H1 (cell line): ENCODE measurements at regions not wholly inside any gene's neighbourhood (a gene's known extent, or its start where the extent isn't known, plus 50 kb on each side); places are given as distances from the start of the nearest gene placed in this dataset.

Experiments
- CTCF ChIA-PET: fragments of 300-600 bp; sonication (Branson Sonifier 250); formaldehyde crosslinking; loops from one replicate; lab custom pipeline; 2021; ENCODE audit not compliant: partially characterized antibody; lab: Charles Lee
- POLR2A ChIA-PET: fragments of 300-600 bp; sonication (Branson Sonifier 250); formaldehyde crosslinking; loops from one replicate; lab custom pipeline; 2021; ENCODE audit warnings: inconsistent platforms; ENCODE audit not compliant: partially characterized antibody; lab: Charles Lee
- DNase-seq, 2 experiments: peaks; one replicate each; pipeline versions ENCODE4 v3.0.0 to v3.0.0-alpha.2; 2010 to 2022; ENCODE audit warnings: low spot score in 2 of 2, low read depth in 1 of 2, mixed read lengths in 1 of 2
- FAIRE-seq: peaks from 2 replicates; lab custom pipeline; 2011; peaks lifted over from hg19 to GRCh38; lab: Jason Lieb, UNC
- H2AFZ ChIP-seq: 2 replicates; pipeline ENCODE4 v1.8.1; 2012; ENCODE audit warnings: low read length, inconsistent platforms
- H2AK5ac ChIP-seq: 2 replicates; pipeline ENCODE4 v1.6.1; 2013; ENCODE audit warnings: low read depth, low read length
- H2BK120ac ChIP-seq: replicated peaks from 2 replicates; pipeline ENCODE3; 2013; ENCODE audit warnings: low read depth, low read length, inconsistent platforms
- H2BK12ac ChIP-seq: 2 replicates; pipeline ENCODE4 v1.6.1; 2013; ENCODE audit warnings: low read depth, low read length
- H2BK15ac ChIP-seq: 2 replicates; pipeline ENCODE4 v1.6.1; 2013; ENCODE audit warnings: low read length
- H2BK20ac ChIP-seq: 2 replicates; pipeline ENCODE4 v1.6.1; 2013; ENCODE audit warnings: low read length
- H2BK5ac ChIP-seq: 2 replicates; pipeline ENCODE4 v1.6.1; 2013; ENCODE audit warnings: low read depth, low read length
- H3K14ac ChIP-seq: 2 replicates; pipeline ENCODE4 v1.6.1; 2013; ENCODE audit warnings: inconsistent platforms; ENCODE audit not compliant: insufficient read length
- H3K18ac ChIP-seq: 2 replicates; pipeline ENCODE4 v1.6.1; 2013; ENCODE audit warnings: low read length; ENCODE audit errors: extremely low read depth
- H3K23ac ChIP-seq: 2 replicates; pipeline ENCODE4 v1.6.1; 2013; ENCODE audit warnings: inconsistent platforms; ENCODE audit not compliant: insufficient read length
- H3K23me2 ChIP-seq: 2 replicates; pipeline ENCODE4 v1.6.1; 2013; ENCODE audit warnings: low read depth, low read length
- H3K27ac ChIP-seq: 2 replicates; pipeline ENCODE4 v1.6.1; 2011; ENCODE audit warnings: low read depth, low read length, inconsistent platforms
- H3K27me3 ChIP-seq, 4 experiments: replicated peaks in 1 of 4; 1 replicate in 1 of 4; 2 replicates in 3 of 4; pipeline versions ENCODE4 v1.6.1 to v1.8.1; 2011 to 2013; ENCODE audit warnings: low read length in 3 of 4, mild to moderate bottlenecking in 3 of 4, inconsistent platforms in 2 of 4, mixed read lengths in 2 of 4, moderate library complexity in 1 of 4; ENCODE audit not compliant: control insufficient read depth in 3 of 4, insufficient read depth in 3 of 4; ENCODE audit errors: extremely low read depth in 1 of 4
- H3K36me3 ChIP-seq, 4 experiments: 2 replicates each; pipeline versions ENCODE4 v1.6.1 to v1.8.1; 2011 to 2013; ENCODE audit warnings: mild to moderate bottlenecking in 4 of 4, low read length in 3 of 4, moderate library complexity in 2 of 4, control low read depth in 1 of 4, inconsistent platforms in 1 of 4; ENCODE audit not compliant: insufficient read depth in 4 of 4, control insufficient read depth in 2 of 4
- H3K4ac ChIP-seq: replicated peaks from 2 replicates; pipeline ENCODE3; 2013; ENCODE audit warnings: low read length, low read depth, mixed read lengths, inconsistent platforms; ENCODE audit not compliant: insufficient read length
- H3K4me1 ChIP-seq, 4 experiments: replicated peaks in 1 of 4; 1 replicate in 1 of 4; 2 replicates in 3 of 4; pipeline versions ENCODE4 v1.6.1 to v1.8.1; 2011 to 2013; ENCODE audit warnings: low read length in 3 of 4, inconsistent platforms in 2 of 4, mixed read lengths in 1 of 4; ENCODE audit not compliant: insufficient read depth in 4 of 4, control insufficient read depth in 3 of 4
- H3K4me2 ChIP-seq, 2 experiments: 2 replicates each; pipeline versions ENCODE4 v1.6.1 to v1.8.1; 2011 to 2013; ENCODE audit warnings: low read depth in 2 of 2, low read length in 2 of 2, control low read depth in 1 of 2, inconsistent platforms in 1 of 2, mild to moderate bottlenecking in 1 of 2; ENCODE audit not compliant: insufficient read depth in 1 of 2
- H3K4me3 ChIP-seq, 4 experiments: fragments of 200-600, 300-600 bp in 1 of 4; sonication (generic), shearing (Covaris generic), sonication (Bioruptor Twin) in 1 of 4; 2 replicates each; pipeline versions ENCODE4 v1.5.1 to v1.8.1; 2011 to 2016; ENCODE audit warnings: low read length in 4 of 4, low read depth in 3 of 4, control low read depth in 2 of 4, inconsistent platforms in 2 of 4, mild to moderate bottlenecking in 2 of 4, mixed read lengths in 1 of 4, moderate library complexity in 1 of 4; ENCODE audit not compliant: insufficient read depth in 2 of 4; ENCODE audit errors: extremely low read depth in 1 of 4
- H3K56ac ChIP-seq: replicated peaks from 2 replicates; pipeline ENCODE3; 2013; ENCODE audit warnings: low read depth, mild to moderate bottlenecking, mixed read lengths, low read length, inconsistent platforms; ENCODE audit not compliant: insufficient read length
- H3K79me1 ChIP-seq: 2 replicates; pipeline ENCODE4 v1.6.1; 2013; ENCODE audit warnings: low read depth, low read length, control low read depth
- H3K79me2 ChIP-seq, 2 experiments: 2 replicates each; pipeline versions ENCODE4 v1.6.1 to v1.8.1; 2012 to 2013; ENCODE audit warnings: low read length in 2 of 2, mild to moderate bottlenecking in 2 of 2, inconsistent platforms in 1 of 2; ENCODE audit not compliant: insufficient read depth in 2 of 2, control insufficient read depth in 1 of 2
- H3K9ac ChIP-seq, 4 experiments: replicated peaks in 1 of 4; 1 replicate in 1 of 4; 2 replicates in 3 of 4; pipeline versions ENCODE4 v1.6.1 to v1.8.1; 2011 to 2013; ENCODE audit warnings: low read depth in 3 of 4, low read length in 3 of 4, control low read depth in 2 of 4, mild to moderate bottlenecking in 2 of 4, moderate library complexity in 2 of 4, inconsistent platforms in 1 of 4; ENCODE audit errors: extremely low read depth in 1 of 4
- H3K9me3 ChIP-seq, 2 experiments: 2 replicates each; pipeline versions ENCODE4 v1.6.1 to v1.8.1; 2012 to 2013; ENCODE audit warnings: mild to moderate bottlenecking in 2 of 2, moderate library complexity in 2 of 2, control low read depth in 1 of 2, inconsistent platforms in 1 of 2, low read depth in 1 of 2, low read length in 1 of 2, mixed read lengths in 1 of 2; ENCODE audit not compliant: insufficient read depth in 2 of 2
- H4K20me1 ChIP-seq, 2 experiments: replicated peaks in 1 of 2; 2 replicates each; pipeline versions ENCODE3 to v1.8.1; 2011 to 2013; ENCODE audit warnings: inconsistent platforms in 2 of 2, low read length in 2 of 2, mild to moderate bottlenecking in 1 of 2; ENCODE audit not compliant: insufficient read depth in 2 of 2, control insufficient read depth in 1 of 2
- H4K5ac ChIP-seq: 2 replicates; pipeline ENCODE4 v1.6.1; 2013; ENCODE audit warnings: low read length, low read depth, mixed read lengths, inconsistent platforms; ENCODE audit not compliant: insufficient read length
- H4K8ac ChIP-seq: 2 replicates; pipeline ENCODE4 v1.8.0; 2013; ENCODE audit warnings: mild to moderate bottlenecking, moderate library complexity, low read length, inconsistent platforms; ENCODE audit not compliant: insufficient read depth; ENCODE audit errors: extremely low read depth
- H4K91ac ChIP-seq: replicated peaks from 2 replicates; pipeline ENCODE3; 2013; ENCODE audit warnings: low read length, mixed read lengths, inconsistent platforms; ENCODE audit not compliant: insufficient read length
- CBX8 ChIP-seq: fragments of 300-800, 300-1000 bp; sonication (generic); IDR thresholded peaks from 2 replicates; pipeline ENCODE4 v1.7.1; 2016; ENCODE audit warnings: low read depth, low read length, borderline replicate concordance
- CHD2 ChIP-seq: IDR thresholded peaks from 2 replicates; pipeline ENCODE4 v1.6.1; 2012; ENCODE audit warnings: low read length, improper control_type of control experiment
- EGR1 ChIP-seq: IDR thresholded peaks from 2 replicates; pipeline ENCODE4 v1.6.1; 2011; ENCODE audit warnings: low read depth, low read length, borderline replicate concordance
- KDM5A ChIP-seq: fragments of 200-600 bp; IDR thresholded peaks from 2 replicates; pipeline ENCODE4 v1.7.1; 2012; ENCODE audit warnings: mild to moderate bottlenecking, low read length, inconsistent platforms, mixed read lengths
- NANOG ChIP-seq: IDR thresholded peaks from 2 replicates; pipeline ENCODE4 v1.6.1; 2011; ENCODE audit warnings: low read length, low read depth, mild to moderate bottlenecking, inconsistent platforms; ENCODE audit not compliant: insufficient read depth, poor library complexity, severe bottlenecking
- RBBP5 ChIP-seq: IDR thresholded peaks from 2 replicates; pipeline ENCODE4 v1.7.1; 2012; ENCODE audit warnings: low read depth, mild to moderate bottlenecking, inconsistent platforms, low read length, moderate library complexity, borderline replicate concordance
- RNF2 ChIP-seq: fragments of 200-900, 300-1000 bp; sonication (generic); IDR thresholded peaks from 2 replicates; pipeline ENCODE4 v1.7.1; 2016; ENCODE audit warnings: borderline replicate concordance, low read depth, mild to moderate bottlenecking, antibody characterized with exemption, low read length; ENCODE audit not compliant: poor library complexity, severe bottlenecking; ENCODE audit errors: missing control alignments
- SIX5 ChIP-seq: IDR thresholded peaks from 2 replicates; pipeline ENCODE4 v1.6.1; 2011; ENCODE audit warnings: mild to moderate bottlenecking, low read depth, low read length
- SP4 ChIP-seq: IDR thresholded peaks from 2 replicates; pipeline ENCODE4 v1.6.1; 2012; ENCODE audit warnings: low read length, inconsistent platforms
- TAF1 ChIP-seq: IDR thresholded peaks from 2 replicates; pipeline ENCODE4 v1.6.1; 2011; ENCODE audit warnings: mild to moderate bottlenecking, low read depth, low read length
- TAF7 ChIP-seq: optimal IDR thresholded peaks from 2 replicates; pipeline ENCODE3; 2011; ENCODE audit warnings: low read depth, mild to moderate bottlenecking, inconsistent platforms, low read length, moderate library complexity, borderline replicate concordance
- WGBS, 2 experiments: shearing (Covaris generic) in 1 of 2; methylation state at CpG; one replicate each; pipeline versions ENCODE4 v1.1.6 to v1.1.7; 2013 to 2015; ENCODE audit warnings: low lambda C conversion rate in 2 of 2, mixed read lengths in 2 of 2, inconsistent platforms in 1 of 2, low coverage in 1 of 2, missing lambda C conversion rate in 1 of 2; ENCODE audit not compliant: insufficient replicate concordance in 2 of 2, insufficient coverage in 1 of 2, insufficient read length in 1 of 2; ENCODE audit errors: extremely low coverage in 1 of 2, missing lambda C conversion rate in 1 of 2; 5-methylcytosine and 5-hydroxymethylcytosine counted together
- TF ChIP-seq, protein P1 (sequence below): IDR thresholded peaks from 2 replicates; pipeline ENCODE4 v1.6.1; 2012; ENCODE audit warnings: inconsistent platforms

DNA sequence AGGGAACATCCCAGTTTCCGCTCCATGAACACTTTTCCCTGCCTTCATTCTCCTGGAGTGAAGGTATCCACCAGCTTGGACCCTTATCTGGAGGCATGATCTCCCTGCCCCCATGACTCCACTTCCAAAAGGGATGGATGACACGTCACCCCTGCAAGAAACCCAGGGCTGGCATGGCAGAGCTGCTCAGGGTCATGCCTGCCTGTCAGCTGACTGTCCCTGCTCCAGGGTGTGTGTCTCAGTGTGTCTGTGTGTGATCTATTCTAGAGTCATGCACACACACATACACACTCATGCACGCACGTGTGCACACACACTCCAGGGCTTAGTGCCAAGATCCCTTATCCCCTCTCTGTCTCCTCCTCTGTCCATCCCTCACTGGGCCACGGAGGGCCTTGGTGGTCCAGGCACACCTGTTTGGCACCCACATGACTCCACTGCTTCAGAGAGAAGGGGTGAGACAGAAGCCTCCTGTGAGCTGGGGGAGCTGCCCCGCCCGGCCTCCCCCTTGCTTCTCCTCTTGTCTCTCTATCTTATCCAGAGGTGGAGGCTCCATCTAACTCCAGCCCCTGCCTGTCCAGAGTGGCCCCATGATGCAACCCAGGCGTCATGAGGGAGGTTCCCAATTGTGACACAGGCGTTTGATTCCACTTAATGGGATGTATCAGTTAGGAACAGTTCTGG is 290.9 kb downstream of the CDC5L start:
- H2BK20ac ChIP-seq = peak overlapping the region; percentile 13; the same call in 1 of the 2 replicates
- no peak overlapping the region for H3K27ac ChIP-seq
- peak overlapping the region; percentile 29; the same call in 1 of the 2 replicates for H2BK12ac ChIP-seq
- no peaks in the 10 kb centered on the region for H3K36me3 ChIP-seq
- no peak overlapping the region for H4K91ac ChIP-seq
- ChIA-PET POLR2A (interaction anchor here (0.8 kb wide), 1 partner anchor 9 kb away, joined by 3 read pairs; no protein-coding TSS in a partner anchor), CTCF (interaction anchor here (1.6 to 5.1 kb wide), 3 partner anchors 9 to 22 kb away, joined by 6 to 26 read pairs (median 15); no protein-coding TSS in a partner anchor)
- H4K8ac ChIP-seq = no peak overlapping the region
- H3K23ac ChIP-seq = no peak overlapping the region
- H4K20me1 ChIP-seq = no peaks in the 10 kb centered on the region
- H3K4ac ChIP-seq = no peak overlapping the region
- no peak overlapping the region for H4K5ac ChIP-seq
- no peak for FAIRE-seq
- no peaks in the 10 kb centered on the region for H3K79me2 ChIP-seq
- H2BK5ac ChIP-seq = 0 out of 2 replicates have a peak overlapping the region, but pooled peaks have one; percentile 35
- H2AK5ac ChIP-seq = peak overlapping the region; percentile 79; the same call in 1 of the 2 replicates
- H3K4me1 ChIP-seq = no peaks in the 10 kb centered on the region
- H3K14ac ChIP-seq = no peak overlapping the region
- WGBS, 2 experiments = 89% methylated on average over 9 of the region's 9 CpGs; no CpG with 5 or more reads in 1 of the 2 experiments
- no peak overlapping the region for H2BK120ac ChIP-seq
- no peaks in the 10 kb centered on the region for H3K79me1 ChIP-seq
- no peak overlapping the region for H3K18ac ChIP-seq
- H3K56ac ChIP-seq = no peak overlapping the region
- peak overlapping the region; percentile 75; the same call in 1 of the 2 replicates for H2BK15ac ChIP-seq
- no peaks in the 10 kb centered on the region for H3K23me2 ChIP-seq
- no peaks in the 10 kb centered on the region for H3K27me3 ChIP-seq
- H3K4me3 ChIP-seq = no peak overlapping the region
- H2AFZ ChIP-seq = no peak overlapping the region
- no peak for DNase-seq
- no peak overlapping the region for H3K9ac ChIP-seq
- H3K9me3 ChIP-seq = no peaks in the 10 kb centered on the region
- no peak overlapping the region for H3K4me2 ChIP-seq
- no peak for TF ChIP-seq RNF2
- no peak for TF ChIP-seq TAF7
- no peak for TF ChIP-seq RBBP5
- no peak for TF ChIP-seq CBX8
- TF ChIP-seq EGR1 = no peak
- no peak for TF ChIP-seq TAF1
- no peak for TF ChIP-seq SP4
- no peak for TF ChIP-seq SIX5
- TF ChIP-seq NANOG = no peak
- no peak for TF ChIP-seq CHD2
- TF ChIP-seq KDM5A = no peak
- TF ChIP-seq, protein P1, sequence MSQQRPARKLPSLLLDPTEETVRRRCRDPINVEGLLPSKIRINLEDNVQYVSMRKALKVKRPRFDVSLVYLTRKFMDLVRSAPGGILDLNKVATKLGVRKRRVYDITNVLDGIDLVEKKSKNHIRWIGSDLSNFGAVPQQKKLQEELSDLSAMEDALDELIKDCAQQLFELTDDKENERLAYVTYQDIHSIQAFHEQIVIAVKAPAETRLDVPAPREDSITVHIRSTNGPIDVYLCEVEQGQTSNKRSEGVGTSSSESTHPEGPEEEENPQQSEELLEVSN = no peak
